Large intestine (tissue), 3 donors: ENCODE measurements at regions not wholly inside any gene's neighbourhood (a gene's known extent, or its start where the extent isn't known, plus 50 kb on each side); places are given as distances from the start of the nearest gene placed in this dataset.
A peak's percentile ranks its signal among the peaks of the same experiment; 100 is the strongest.

ENCODE experiments used
- DNase-seq, 2 donors: peaks; one replicate each; pipeline versions ENCODE4 v3.0.0 to v3.0.0-alpha.2; 2013
- H3K27ac ChIP-seq: one replicate; pipeline ENCODE4 v1.5.1; 2013; ENCODE audit warnings: low read length
- H3K27me3 ChIP-seq: 2 replicates; pipeline ENCODE4 v1.6.1; 2013; ENCODE audit warnings: low read length; ENCODE audit not compliant: control insufficient read depth, insufficient read depth
- H3K36me3 ChIP-seq: 2 replicates; pipeline ENCODE4 v1.6.1; 2013; ENCODE audit warnings: low read length; ENCODE audit not compliant: control insufficient read depth, insufficient read depth
- H3K4me1 ChIP-seq: one replicate; pipeline ENCODE4 v1.6.1; 2013; ENCODE audit warnings: low read length; ENCODE audit not compliant: control insufficient read depth, insufficient read depth
- H3K4me3 ChIP-seq: one replicate; pipeline ENCODE4 v1.5.1; 2013; ENCODE audit warnings: low read length
- H3K9me3 ChIP-seq: one replicate; pipeline ENCODE4 v1.6.1; 2013; ENCODE audit warnings: mild to moderate bottlenecking, low read depth, low read length, moderate library complexity; ENCODE audit not compliant: control insufficient read depth
- WGBS: methylation state at CpG from one replicate; pipeline ENCODE4 v1.1.5; 2013; ENCODE audit warnings: low lambda C conversion rate; ENCODE audit not compliant: insufficient coverage; 5-methylcytosine and 5-hydroxymethylcytosine counted together

- Histone ChIP-seq H3K27me3 (no peaks in the 10 kb centered on the region), H3K4me1 (no peaks in the 10 kb centered on the region), H3K36me3 (no peaks in the 10 kb centered on the region), H3K9me3 (no peaks in the 10 kb centered on the region), H3K4me3 (no peak overlapping the region), H3K27ac (no peak overlapping the region)
- DNase-seq = no peak
- WGBS = 100% methylated on average over 1 of the region's 8 CpGs
These were observed 545.5 kb upstream of the MGMT start for GRCh38 chr10:128921389-128922022.

DNA sequence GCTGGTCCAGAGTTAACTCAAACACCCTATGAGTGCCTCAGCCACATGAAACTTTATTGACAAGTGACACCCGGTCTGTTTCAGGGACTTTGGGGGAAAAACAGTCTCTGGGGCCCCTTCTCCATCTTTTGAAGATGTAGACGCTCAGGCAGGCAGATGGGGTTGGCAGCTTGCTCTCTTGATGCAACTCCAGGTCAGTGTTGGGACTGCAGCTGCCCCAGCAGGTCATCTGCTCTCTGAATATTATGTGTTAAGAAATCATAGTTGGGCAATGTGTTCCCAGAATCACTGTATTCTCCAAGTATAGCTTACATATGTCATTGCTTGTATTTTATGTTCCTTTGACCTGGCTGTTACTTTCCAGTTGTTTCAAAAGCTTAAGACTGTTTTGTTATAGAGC lies 544.9 kb upstream of the MGMT start:
- H3K4me1 ChIP-seq = no peaks in the 10 kb centered on the region
- H3K27ac ChIP-seq = no peak overlapping the region
- DNase-seq = peak in 1 of 2 donors; percentile 44
- no peak overlapping the region for H3K4me3 ChIP-seq
- no CpG with 5 or more reads among the region's 2 CpGs for WGBS
- no peaks in the 10 kb centered on the region for H3K9me3 ChIP-seq
- H3K27me3 ChIP-seq = no peaks in the 10 kb centered on the region
- no peaks in the 10 kb centered on the region for H3K36me3 ChIP-seq

DNA sequence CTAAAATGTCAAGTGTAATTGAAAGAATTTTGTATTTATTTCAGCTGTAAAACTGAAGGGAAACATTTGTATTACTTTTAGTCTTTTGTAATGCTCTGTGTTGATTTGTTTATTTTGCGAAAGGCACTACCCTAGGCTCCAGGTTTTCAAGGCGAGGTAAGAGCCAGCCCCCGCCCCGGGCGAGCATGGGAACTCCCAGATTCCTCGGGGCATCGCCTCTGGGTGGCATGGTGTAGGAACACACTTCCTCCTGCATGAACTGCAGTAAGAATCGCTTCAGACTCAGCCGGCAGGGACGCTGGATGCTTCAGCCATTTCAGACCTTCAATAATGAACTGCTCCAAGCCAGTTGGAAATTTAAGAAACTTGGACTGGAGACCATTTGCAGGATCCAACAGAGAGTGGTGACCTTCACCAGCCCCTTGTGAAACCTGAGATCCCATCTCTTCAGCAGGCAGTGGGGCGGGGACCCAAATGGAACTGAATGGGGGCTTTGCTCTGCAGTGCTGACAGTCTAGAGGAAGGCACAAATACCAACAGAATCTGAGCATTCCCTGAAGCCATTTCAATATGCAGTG lies 544.3 kb upstream of the MGMT start:
- Histone ChIP-seq H3K27ac (no peak overlapping the region), H3K4me1 (peaks cover under 1% of the 10 kb centered on the region), H3K4me3 (no peak overlapping the region), H3K9me3 (peaks cover under 1% of the 10 kb centered on the region), H3K36me3 (no peaks in the 10 kb centered on the region), H3K27me3 (no peaks in the 10 kb centered on the region)
- DNase-seq = no peak
- WGBS = 80% methylated on average over 1 of the region's 11 CpGs

GRCh38 chr10:128924918-128925317 lies 542.1 kb upstream of the MGMT start:
- Histone ChIP-seq H3K9me3 (peaks cover 6% of the 10 kb centered on the region), H3K36me3 (no peaks in the 10 kb centered on the region), H3K4me1 (peaks cover 4% of the 10 kb centered on the region), H3K4me3 (no peak overlapping the region), H3K27me3 (no peaks in the 10 kb centered on the region), H3K27ac (no peak overlapping the region)
- no peak for DNase-seq
- WGBS = no CpG with 5 or more reads among the region's 4 CpGs

DNA sequence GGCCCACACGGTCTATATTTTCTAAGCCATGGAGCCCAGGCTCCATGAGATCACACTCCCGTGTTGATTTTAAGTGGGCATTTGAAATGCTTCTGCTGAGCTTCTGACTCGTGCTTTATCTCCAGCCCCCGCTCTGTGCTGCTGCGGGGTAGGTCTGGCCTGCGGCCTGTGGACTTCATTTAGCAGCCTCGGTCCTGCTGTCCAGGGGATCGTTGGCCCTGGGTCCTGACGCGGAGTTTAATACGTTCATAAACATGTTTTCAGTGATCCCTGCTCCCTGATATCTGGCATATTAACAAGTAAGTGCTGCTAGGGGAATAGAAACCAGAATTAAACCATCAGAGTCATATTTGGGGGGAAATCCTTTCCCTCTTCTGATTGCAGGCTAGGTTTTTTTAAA lies 540.3 kb upstream of the MGMT start:
- peaks cover 4% of the 10 kb centered on the region for H3K4me1 ChIP-seq
- no CpG with 5 or more reads among the region's 11 CpGs for WGBS
- H3K9me3 ChIP-seq = peaks cover 6% of the 10 kb centered on the region
- no peak overlapping the region for H3K27ac ChIP-seq
- H3K4me3 ChIP-seq = no peak overlapping the region
- no peaks in the 10 kb centered on the region for H3K27me3 ChIP-seq
- no peaks in the 10 kb centered on the region for H3K36me3 ChIP-seq
- no peak for DNase-seq

GRCh38 chr10:128927497-128928161 lies 539.4 kb upstream of the MGMT start:
- WGBS = 33% methylated on average over 3 of the region's 20 CpGs
- H3K27me3 ChIP-seq = no peaks in the 10 kb centered on the region
- DNase-seq = peak in 1 of 2 donors; percentile 52
- H3K27ac ChIP-seq = no peak overlapping the region
- no peak overlapping the region for H3K4me3 ChIP-seq
- no peaks in the 10 kb centered on the region for H3K36me3 ChIP-seq
- peaks cover 9% of the 10 kb centered on the region for H3K4me1 ChIP-seq
- H3K9me3 ChIP-seq = peaks cover 6% of the 10 kb centered on the region

DNA sequence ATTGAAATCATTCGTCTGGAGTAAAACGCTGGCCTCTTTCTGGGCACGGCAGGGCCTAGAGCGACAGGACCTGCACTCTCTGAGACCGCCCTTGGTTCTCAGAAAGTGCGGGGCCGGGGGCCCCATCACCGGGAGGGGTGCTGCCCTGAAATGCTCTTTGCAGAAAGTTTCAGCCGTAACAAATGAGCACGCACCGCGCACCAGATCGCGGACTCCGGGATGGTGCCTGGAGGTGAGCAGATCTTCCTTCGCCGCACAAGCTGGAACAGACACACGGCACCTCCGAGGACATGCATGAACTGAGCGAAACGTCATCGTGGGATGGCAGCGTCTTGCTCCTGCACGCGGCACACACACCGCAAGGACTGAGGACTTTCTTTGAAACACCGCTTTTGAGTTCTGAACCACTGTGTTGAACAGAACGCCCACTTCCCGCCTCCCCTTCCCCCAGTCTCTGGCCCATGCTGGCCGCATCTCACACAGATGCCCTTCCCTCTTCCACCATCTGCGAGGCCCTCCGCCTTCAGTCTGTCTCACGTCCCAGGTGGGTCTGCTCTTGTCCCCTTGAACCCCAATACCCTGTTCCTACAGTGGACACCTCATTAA lies 538.7 kb upstream of the MGMT start:
- H3K27me3 ChIP-seq = no peaks in the 10 kb centered on the region
- peaks cover 14% of the 10 kb centered on the region for H3K4me1 ChIP-seq
- no peak overlapping the region for H3K27ac ChIP-seq
- WGBS = no CpG with 5 or more reads among the region's 33 CpGs
- H3K9me3 ChIP-seq = peaks cover 6% of the 10 kb centered on the region
- no peak overlapping the region for H3K4me3 ChIP-seq
- no peaks in the 10 kb centered on the region for H3K36me3 ChIP-seq
- DNase-seq = no peak

GRCh38 chr10:128929131-128929530 lies 537.9 kb upstream of the MGMT start:
- no peaks in the 10 kb centered on the region for H3K36me3 ChIP-seq
- H3K27ac ChIP-seq = no peak overlapping the region
- peaks cover 14% of the 10 kb centered on the region for H3K4me1 ChIP-seq
- H3K27me3 ChIP-seq = no peaks in the 10 kb centered on the region
- H3K4me3 ChIP-seq = no peak overlapping the region
- WGBS = 85% methylated on average over 5 of the region's 8 CpGs
- peaks cover 6% of the 10 kb centered on the region for H3K9me3 ChIP-seq
- DNase-seq = no peak

- Histone ChIP-seq H3K36me3 (no peaks in the 10 kb centered on the region), H3K4me1 (peaks cover 17% of the 10 kb centered on the region), H3K27ac (no peak overlapping the region), H3K9me3 (peaks cover 6% of the 10 kb centered on the region), H3K27me3 (no peaks in the 10 kb centered on the region), H3K4me3 (no peak overlapping the region)
- WGBS = no CpG with 5 or more reads among the region's 2 CpGs
- no peak for DNase-seq
These were observed 537.3 kb upstream of the MGMT start for GRCh38 chr10:128929767-128930166.

GRCh38 chr10:128930515-128930914 lies 536.5 kb upstream of the MGMT start:
- 33% methylated on average over 1 of the region's 6 CpGs for WGBS
- H3K27me3 ChIP-seq = no peaks in the 10 kb centered on the region
- H3K4me3 ChIP-seq = no peak overlapping the region
- no peaks in the 10 kb centered on the region for H3K36me3 ChIP-seq
- H3K9me3 ChIP-seq = peaks cover 6% of the 10 kb centered on the region
- no peak overlapping the region for H3K27ac ChIP-seq
- DNase-seq = peak in 1 of 2 donors; percentile 46
- H3K4me1 ChIP-seq = peaks cover 17% of the 10 kb centered on the region
